ENCODE measurements at regions not wholly inside any gene's neighbourhood (a gene's known extent, or its start where the extent isn't known, plus 50 kb on each side); places are given as distances from the start of the nearest gene placed in this dataset.

- no peak overlapping the region for H3K4me3 ChIP-seq (ENCODE audit: low read length)
- DNase-seq (ENCODE audit: low read depth, low spot score) = no peak
Observed at GRCh38 chr2:198414976-198415375, 610.6 kb downstream of the PLCL1 start.

GRCh38 chr2:198411936-198412335 lies 607.5 kb downstream of the PLCL1 start:
- no peak overlapping the region for H3K4me3 ChIP-seq (ENCODE audit: low read length)
- no peak for DNase-seq (ENCODE audit: low read depth, low spot score)

GRCh38 chr2:198408171-198408570 lies 603.8 kb downstream of the PLCL1 start:
- DNase-seq (ENCODE audit: low read depth, low spot score) = no peak
- no peak overlapping the region for H3K4me3 ChIP-seq (ENCODE audit: low read length)

GRCh38 chr2:198405311-198405710 lies 600.9 kb downstream of the PLCL1 start:
- no peak overlapping the region for H3K4me3 ChIP-seq (ENCODE audit: low read length)
- DNase-seq (ENCODE audit: low read depth, low spot score) = no peak

- no peak for DNase-seq (ENCODE audit: low read depth, low spot score)
- H3K4me3 ChIP-seq (ENCODE audit: low read length) = no peak overlapping the region
Observed at GRCh38 chr2:198401644-198402043, 597.3 kb downstream of the PLCL1 start.

- H3K4me3 ChIP-seq (ENCODE audit: low read length) = no peak overlapping the region
- no peak for DNase-seq (ENCODE audit: low read depth, low spot score)
Observed at GRCh38 chr2:198400999-198401398, 596.6 kb downstream of the PLCL1 start.

GRCh38 chr2:198394208-198394607 lies 589.8 kb downstream of the PLCL1 start:
- H3K4me3 ChIP-seq (ENCODE audit: low read length) = no peak overlapping the region
- no peak for DNase-seq (ENCODE audit: low read depth, low spot score)

- no peak for DNase-seq (ENCODE audit: low read depth, low spot score)
- H3K4me3 ChIP-seq (ENCODE audit: low read length) = no peak overlapping the region
Observed at GRCh38 chr2:198390670-198391069, 586.3 kb downstream of the PLCL1 start.

- no peak for DNase-seq (ENCODE audit: low read depth, low spot score)
- H3K4me3 ChIP-seq (ENCODE audit: low read length) = no peak overlapping the region
Observed at GRCh38 chr2:198387677-198388076, 583.3 kb downstream of the PLCL1 start.

GRCh38 chr2:198385856-198386255 lies 581.5 kb downstream of the PLCL1 start:
- no peak overlapping the region for H3K4me3 ChIP-seq (ENCODE audit: low read length)
- no peak for DNase-seq (ENCODE audit: low read depth, low spot score)

GRCh38 chr2:198385326-198385725 lies 580.9 kb downstream of the PLCL1 start:
- H3K4me3 ChIP-seq (ENCODE audit: low read length) = no peak overlapping the region
- no peak for DNase-seq (ENCODE audit: low read depth, low spot score)

- DNase-seq (ENCODE audit: low read depth, low spot score) = no peak
- H3K4me3 ChIP-seq (ENCODE audit: low read length) = no peak overlapping the region
Observed at GRCh38 chr2:198383392-198383791, 579.0 kb downstream of the PLCL1 start.

- DNase-seq (ENCODE audit: low read depth, low spot score) = no peak
- no peak overlapping the region for H3K4me3 ChIP-seq (ENCODE audit: low read length)
Observed at GRCh38 chr2:198382811-198383210, 578.4 kb downstream of the PLCL1 start.

- no peak overlapping the region for H3K4me3 ChIP-seq (ENCODE audit: low read length)
- no peak for DNase-seq (ENCODE audit: low read depth, low spot score)
Observed at GRCh38 chr2:198376677-198377076, 572.3 kb downstream of the PLCL1 start.

GRCh38 chr2:198375083-198375410 lies 570.7 kb downstream of the PLCL1 start:
- DNase-seq (ENCODE audit: low read depth, low spot score) = no peak
- H3K4me3 ChIP-seq (ENCODE audit: low read length) = no peak overlapping the region

- H3K4me3 ChIP-seq (ENCODE audit: low read length) = no peak overlapping the region
- DNase-seq (ENCODE audit: low read depth, low spot score) = peak; percentile 60
Observed at GRCh38 chr2:198374375-198375082, 570.1 kb downstream of the PLCL1 start.

- peak overlapping the region; percentile 25 for H3K4me3 ChIP-seq (ENCODE audit: low read length)
- peak; percentile 54 for DNase-seq (ENCODE audit: low read depth, low spot score)
Observed at GRCh38 chr2:198371921-198372543, 567.6 kb downstream of the PLCL1 start.

- no peak overlapping the region for H3K4me3 ChIP-seq (ENCODE audit: low read length)
- no peak for DNase-seq (ENCODE audit: low read depth, low spot score)
Observed at GRCh38 chr2:198371329-198371728, 566.9 kb downstream of the PLCL1 start.

- DNase-seq (ENCODE audit: low read depth, low spot score) = no peak
- H3K4me3 ChIP-seq (ENCODE audit: low read length) = no peak overlapping the region
Observed at GRCh38 chr2:198368089-198368488, 563.7 kb downstream of the PLCL1 start.

- no peak overlapping the region for H3K4me3 ChIP-seq (ENCODE audit: low read length)
- DNase-seq (ENCODE audit: low read depth, low spot score) = no peak
Observed at GRCh38 chr2:198362740-198363139, 558.3 kb downstream of the PLCL1 start.

GRCh38 chr2:198359308-198359707 lies 554.9 kb downstream of the PLCL1 start:
- H3K4me3 ChIP-seq (ENCODE audit: low read length) = no peak overlapping the region
- no peak for DNase-seq (ENCODE audit: low read depth, low spot score)
